ENCODE measurements at regions not wholly inside any gene's neighbourhood (a gene's known extent, or its start where the extent isn't known, plus 50 kb on each side); places are given as distances from the start of the nearest gene placed in this dataset.

DNA sequence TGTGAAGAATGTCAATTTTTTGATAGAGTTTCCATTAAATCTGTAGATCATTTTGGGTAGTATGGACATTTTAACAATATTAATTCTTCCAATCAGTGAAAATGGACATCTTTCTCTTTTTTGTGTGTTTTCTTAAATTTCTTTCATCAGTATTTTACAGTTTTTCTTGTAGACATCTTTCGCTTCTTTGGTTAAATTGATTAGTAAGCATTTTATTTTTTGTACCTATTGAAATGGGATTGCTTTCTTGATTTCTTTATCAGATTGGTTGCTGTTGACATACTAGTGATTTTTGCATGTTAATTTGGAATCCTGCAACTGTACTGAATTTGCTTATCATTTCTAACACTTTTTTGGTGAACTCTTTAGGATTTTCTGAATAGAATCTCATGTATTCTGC is 683.2 kb upstream of the NCAM2 start:
- no peak for ATAC-seq
- no peak for DNase-seq
- Mint-ChIP-seq H3K4me1 (ENCODE audit: low read depth) (no peaks in the 10 kb centered on the region), H3K4me3 (no peak overlapping the region), H3K36me3 (ENCODE audit: insufficient read depth) (no peaks in the 10 kb centered on the region), H3K9me3 (peaks cover 27% of the 10 kb centered on the region), H3K27me3 (ENCODE audit: low read depth) (no peaks in the 10 kb centered on the region)

GRCh38 chr21:20329636-20330035 is 668.6 kb upstream of the NCAM2 start:
- Mint-ChIP-seq H3K36me3 (ENCODE audit: insufficient read depth) (no peaks in the 10 kb centered on the region), H3K4me3 (no peak overlapping the region), H3K4me1 (ENCODE audit: low read depth) (no peaks in the 10 kb centered on the region), H3K9me3 (peaks cover 15% of the 10 kb centered on the region), H3K27me3 (ENCODE audit: low read depth) (no peaks in the 10 kb centered on the region)
- no peak for DNase-seq
- ATAC-seq: no peak

DNA sequence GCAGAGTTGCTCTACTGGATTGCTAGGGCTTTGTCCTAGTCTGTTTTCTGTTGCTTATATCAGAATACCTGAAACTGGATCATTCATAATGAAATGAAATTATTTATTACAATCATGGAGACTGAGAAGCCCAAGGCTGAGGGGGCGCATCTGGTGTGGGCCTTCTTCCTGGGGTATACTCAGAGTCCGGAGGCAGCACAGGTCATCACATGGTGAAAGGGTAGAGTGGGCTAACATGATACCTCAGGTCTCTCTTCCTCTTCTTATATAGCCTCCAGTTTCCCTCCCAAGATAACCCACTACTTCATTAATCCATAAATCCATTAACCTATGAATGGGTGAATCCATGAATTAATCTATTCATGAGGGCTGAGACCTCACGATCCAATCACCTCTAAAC is 667.6 kb upstream of the NCAM2 start:
- peaks cover 15% of the 10 kb centered on the region for H3K9me3 Mint-ChIP-seq
- no peaks in the 10 kb centered on the region for H3K4me1 Mint-ChIP-seq (ENCODE audit: low read depth)
- no peaks in the 10 kb centered on the region for H3K27me3 Mint-ChIP-seq (ENCODE audit: low read depth)
- ATAC-seq (no peak), DNase-seq (no peak)
- H3K36me3 Mint-ChIP-seq (ENCODE audit: insufficient read depth): no peaks in the 10 kb centered on the region
- H3K4me3 Mint-ChIP-seq: no peak overlapping the region

- Mint-ChIP-seq H3K36me3 (ENCODE audit: insufficient read depth) (no peaks in the 10 kb centered on the region), H3K27me3 (ENCODE audit: low read depth) (no peaks in the 10 kb centered on the region), H3K4me3 (no peak overlapping the region), H3K4me1 (ENCODE audit: low read depth) (no peaks in the 10 kb centered on the region), H3K9me3 (peaks cover 15% of the 10 kb centered on the region)
- no peak for DNase-seq
- ATAC-seq: no peak
These were observed 663.6 kb upstream of the NCAM2 start for GRCh38 chr21:20334585-20334984.

- no peak for DNase-seq
- Mint-ChIP-seq H3K4me1 (ENCODE audit: low read depth) (no peaks in the 10 kb centered on the region), H3K27me3 (ENCODE audit: low read depth) (no peaks in the 10 kb centered on the region), H3K9me3 (peaks cover 15% of the 10 kb centered on the region), H3K36me3 (ENCODE audit: insufficient read depth) (no peaks in the 10 kb centered on the region), H3K4me3 (no peak overlapping the region)
- no peak for ATAC-seq
These were observed 656.8 kb upstream of the NCAM2 start for GRCh38 chr21:20341431-20341830.

GRCh38 chr21:20343186-20343585 is 655.0 kb upstream of the NCAM2 start:
- H3K9me3 Mint-ChIP-seq: peaks cover 21% of the 10 kb centered on the region
- ATAC-seq (no peak), DNase-seq (no peak)
- H3K4me3 Mint-ChIP-seq: no peak overlapping the region
- no peaks in the 10 kb centered on the region for H3K27me3 Mint-ChIP-seq (ENCODE audit: low read depth)
- H3K36me3 Mint-ChIP-seq (ENCODE audit: insufficient read depth): no peaks in the 10 kb centered on the region
- no peaks in the 10 kb centered on the region for H3K4me1 Mint-ChIP-seq (ENCODE audit: low read depth)

DNA sequence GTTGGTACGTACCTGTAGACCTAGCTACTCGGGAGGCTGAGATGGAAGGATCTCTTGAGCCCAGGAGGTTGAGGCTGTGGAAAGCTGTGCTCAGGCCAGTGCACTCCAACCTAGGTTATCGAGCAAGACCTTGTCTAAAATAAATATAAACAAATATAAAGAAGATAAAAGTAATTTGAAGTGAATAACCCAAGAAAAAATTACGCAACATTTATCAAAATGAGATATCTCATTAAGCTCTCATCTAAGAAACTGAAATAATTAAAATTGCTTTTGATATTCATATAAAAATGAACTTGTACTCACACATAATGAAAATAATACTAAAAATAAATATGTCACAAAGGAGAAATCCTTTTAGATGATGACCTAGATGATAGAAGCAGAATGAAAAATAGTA is 647.1 kb upstream of the NCAM2 start:
- H3K4me1 Mint-ChIP-seq (ENCODE audit: low read depth): no peaks in the 10 kb centered on the region
- H3K36me3 Mint-ChIP-seq (ENCODE audit: insufficient read depth): no peaks in the 10 kb centered on the region
- ATAC-seq (no peak), DNase-seq (no peak)
- H3K27me3 Mint-ChIP-seq (ENCODE audit: low read depth): no peaks in the 10 kb centered on the region
- peaks cover 17% of the 10 kb centered on the region for H3K9me3 Mint-ChIP-seq
- H3K4me3 Mint-ChIP-seq: no peak overlapping the region

- Mint-ChIP-seq H3K4me3 (no peak overlapping the region), H3K36me3 (ENCODE audit: insufficient read depth) (no peaks in the 10 kb centered on the region), H3K4me1 (ENCODE audit: low read depth) (no peaks in the 10 kb centered on the region), H3K9me3 (peaks cover 16% of the 10 kb centered on the region), H3K27me3 (ENCODE audit: low read depth) (no peaks in the 10 kb centered on the region)
- ATAC-seq (no peak), DNase-seq (no peak)
These were observed 644.9 kb upstream of the NCAM2 start for GRCh38 chr21:20353351-20353750.

- H3K4me1 Mint-ChIP-seq (ENCODE audit: low read depth): no peaks in the 10 kb centered on the region
- no peak overlapping the region for H3K4me3 Mint-ChIP-seq
- H3K9me3 Mint-ChIP-seq: peaks cover 9% of the 10 kb centered on the region
- H3K36me3 Mint-ChIP-seq (ENCODE audit: insufficient read depth): no peaks in the 10 kb centered on the region
- DNase-seq (no peak), ATAC-seq (no peak)
- H3K27me3 Mint-ChIP-seq (ENCODE audit: low read depth): no peaks in the 10 kb centered on the region
These were observed 625.2 kb upstream of the NCAM2 start for GRCh38 chr21:20373031-20373430.

GRCh38 chr21:20377250-20377649 is 621.0 kb upstream of the NCAM2 start:
- Mint-ChIP-seq H3K9me3 (peaks cover 6% of the 10 kb centered on the region), H3K27me3 (ENCODE audit: low read depth) (no peaks in the 10 kb centered on the region), H3K4me3 (no peak overlapping the region), H3K36me3 (ENCODE audit: insufficient read depth) (no peaks in the 10 kb centered on the region), H3K4me1 (ENCODE audit: low read depth) (no peaks in the 10 kb centered on the region)
- DNase-seq (no peak), ATAC-seq (no peak)

DNA sequence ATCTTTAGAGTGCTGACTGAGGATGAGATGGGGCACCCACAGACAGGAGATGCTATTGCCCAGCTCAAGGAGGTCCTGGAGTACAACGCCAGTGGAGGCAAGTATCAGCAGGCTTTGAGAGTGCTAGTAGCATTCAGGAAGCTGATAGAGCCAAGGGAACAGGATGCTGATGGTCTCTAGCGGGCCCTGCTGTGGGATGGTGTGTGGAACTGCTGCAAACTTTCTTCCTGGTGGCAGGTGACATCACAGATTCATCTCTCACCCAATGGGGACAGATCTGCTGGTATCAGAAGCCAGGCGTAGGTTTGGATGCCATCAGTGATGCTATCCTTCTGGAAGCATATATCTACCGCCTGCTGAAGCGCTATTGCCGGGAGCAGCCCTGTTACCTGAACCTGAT is 609.8 kb upstream of the NCAM2 start:
- Mint-ChIP-seq H3K9me3 (peaks cover 23% of the 10 kb centered on the region), H3K4me1 (ENCODE audit: low read depth) (no peaks in the 10 kb centered on the region), H3K36me3 (ENCODE audit: insufficient read depth) (no peaks in the 10 kb centered on the region), H3K4me3 (no peak overlapping the region), H3K27me3 (ENCODE audit: low read depth) (no peaks in the 10 kb centered on the region)
- DNase-seq (no peak), ATAC-seq (no peak)

- Mint-ChIP-seq H3K36me3 (ENCODE audit: insufficient read depth) (no peaks in the 10 kb centered on the region), H3K9me3 (peaks cover 11% of the 10 kb centered on the region), H3K27me3 (ENCODE audit: low read depth) (no peaks in the 10 kb centered on the region), H3K4me1 (ENCODE audit: low read depth) (no peaks in the 10 kb centered on the region), H3K4me3 (no peak overlapping the region)
- ATAC-seq (no peak), DNase-seq (no peak)
These were observed 601.4 kb upstream of the NCAM2 start for GRCh38 chr21:20396798-20397197.

DNA sequence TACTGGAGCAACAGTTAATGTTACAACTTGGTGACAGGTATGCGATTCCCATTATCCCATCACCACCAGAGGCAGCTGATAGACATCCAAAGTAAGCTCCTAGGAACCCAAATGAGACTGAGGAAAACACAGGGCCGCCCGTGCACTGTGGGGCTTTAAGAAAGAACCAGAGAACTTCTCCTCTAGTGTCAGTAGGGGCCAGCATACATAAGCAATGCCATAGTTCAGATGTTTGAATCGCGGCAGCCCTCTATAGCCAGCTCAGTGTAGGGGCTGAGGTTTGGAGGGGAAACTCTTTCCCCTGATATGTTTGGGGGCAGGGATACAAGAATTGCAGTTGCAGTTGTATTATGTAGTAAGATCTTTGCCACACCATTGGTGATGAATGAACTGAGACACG is 593.3 kb upstream of the NCAM2 start:
- DNase-seq (no peak), ATAC-seq (no peak)
- no peaks in the 10 kb centered on the region for H3K4me1 Mint-ChIP-seq (ENCODE audit: low read depth)
- no peaks in the 10 kb centered on the region for H3K36me3 Mint-ChIP-seq (ENCODE audit: insufficient read depth)
- H3K4me3 Mint-ChIP-seq: no peak overlapping the region
- peaks cover 20% of the 10 kb centered on the region for H3K9me3 Mint-ChIP-seq
- no peaks in the 10 kb centered on the region for H3K27me3 Mint-ChIP-seq (ENCODE audit: low read depth)

DNA sequence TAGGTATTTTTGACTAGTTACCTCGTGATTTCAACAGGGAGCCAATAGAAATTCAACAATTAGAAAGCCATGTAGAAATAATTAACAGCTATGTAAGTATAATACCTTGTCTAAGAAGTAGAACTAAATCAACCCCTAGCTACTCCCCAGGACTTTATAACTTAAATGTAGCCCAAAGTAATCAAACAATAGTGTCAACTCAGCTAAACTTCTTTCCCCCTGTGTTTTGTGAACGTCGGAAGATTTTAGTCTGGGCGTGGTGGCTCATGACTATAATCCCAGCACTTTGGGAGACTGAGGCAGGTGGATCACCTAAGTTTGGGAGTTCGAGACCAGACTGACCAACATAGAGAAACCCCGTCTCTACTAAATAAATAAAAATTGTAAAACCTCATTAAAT is 579.9 kb upstream of the NCAM2 start:
- ATAC-seq: no peak
- Mint-ChIP-seq H3K27me3 (ENCODE audit: low read depth) (no peaks in the 10 kb centered on the region), H3K36me3 (ENCODE audit: insufficient read depth) (no peaks in the 10 kb centered on the region), H3K9me3 (peaks cover 30% of the 10 kb centered on the region), H3K4me3 (no peak overlapping the region), H3K4me1 (ENCODE audit: low read depth) (no peaks in the 10 kb centered on the region)
- DNase-seq: no peak

- ATAC-seq: no peak
- Mint-ChIP-seq H3K4me3 (no peak overlapping the region), H3K9me3 (peaks cover 21% of the 10 kb centered on the region), H3K4me1 (ENCODE audit: low read depth) (no peaks in the 10 kb centered on the region), H3K27me3 (ENCODE audit: low read depth) (no peaks in the 10 kb centered on the region), H3K36me3 (ENCODE audit: insufficient read depth) (no peaks in the 10 kb centered on the region)
- DNase-seq: no peak
These were observed 578.4 kb upstream of the NCAM2 start for GRCh38 chr21:20419772-20420171.

DNA sequence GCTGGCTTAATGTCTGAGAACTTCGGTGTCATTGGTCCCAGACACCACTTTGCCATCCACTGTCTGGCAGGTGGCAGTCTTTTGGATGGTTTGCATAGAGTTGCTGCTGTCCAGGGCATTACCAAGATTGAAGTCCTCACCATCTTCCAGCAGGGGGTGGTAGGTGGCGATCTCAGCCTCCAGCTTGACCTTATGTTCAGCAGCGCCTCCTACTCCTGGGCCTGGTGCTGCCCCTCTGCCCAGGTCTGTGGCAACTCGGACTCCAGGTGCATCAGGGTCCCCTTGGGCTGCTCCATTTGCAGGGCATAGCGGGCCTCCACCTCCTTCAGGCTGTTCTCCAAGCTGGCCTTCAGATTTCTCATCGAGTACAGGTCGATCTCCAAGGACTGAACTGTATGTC is 573.3 kb upstream of the NCAM2 start:
- Mint-ChIP-seq H3K4me1 (ENCODE audit: low read depth) (no peaks in the 10 kb centered on the region), H3K9me3 (peaks cover 9% of the 10 kb centered on the region), H3K36me3 (ENCODE audit: insufficient read depth) (no peaks in the 10 kb centered on the region)

More for the DNA sequence above, 573.3 kb upstream of the NCAM2 start:
- no peak overlapping the region for H3K4me3 Mint-ChIP-seq
- ATAC-seq (no peak), DNase-seq (no peak)
- H3K27me3 Mint-ChIP-seq (ENCODE audit: low read depth): no peaks in the 10 kb centered on the region

Measured in activated T-cell treated with anti-CD3 and anti-CD28 coated beads, Interleukin-2, amount 50 U/mL, for 4 hours (primary cell).